ENCODE measurements at regions not wholly inside any gene's neighbourhood (a gene's known extent, or its start where the extent isn't known, plus 50 kb on each side); places are given as distances from the start of the nearest gene placed in this dataset.

DNA sequence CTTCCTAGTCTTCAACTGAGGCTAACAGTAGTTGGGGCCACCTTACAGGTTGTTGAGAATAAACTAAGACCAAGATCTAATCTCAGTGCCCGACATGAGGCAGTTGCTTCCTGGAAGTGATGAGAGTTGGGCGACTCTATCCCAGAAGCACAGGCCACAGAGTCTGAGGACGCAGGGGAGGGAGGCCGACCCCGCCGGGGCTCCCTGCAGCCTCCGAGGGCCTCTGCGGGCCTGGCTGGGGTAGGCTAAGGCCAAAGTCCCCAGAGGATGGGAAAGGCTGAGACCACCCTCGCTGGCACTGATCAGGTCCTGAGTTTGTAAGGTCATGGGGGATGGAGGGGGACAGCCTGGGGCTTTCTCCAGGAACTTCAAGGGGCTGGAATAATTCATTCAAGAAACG is 74.0 kb downstream of the ENGASE start:
- TF ChIP-seq, protein P1, sequence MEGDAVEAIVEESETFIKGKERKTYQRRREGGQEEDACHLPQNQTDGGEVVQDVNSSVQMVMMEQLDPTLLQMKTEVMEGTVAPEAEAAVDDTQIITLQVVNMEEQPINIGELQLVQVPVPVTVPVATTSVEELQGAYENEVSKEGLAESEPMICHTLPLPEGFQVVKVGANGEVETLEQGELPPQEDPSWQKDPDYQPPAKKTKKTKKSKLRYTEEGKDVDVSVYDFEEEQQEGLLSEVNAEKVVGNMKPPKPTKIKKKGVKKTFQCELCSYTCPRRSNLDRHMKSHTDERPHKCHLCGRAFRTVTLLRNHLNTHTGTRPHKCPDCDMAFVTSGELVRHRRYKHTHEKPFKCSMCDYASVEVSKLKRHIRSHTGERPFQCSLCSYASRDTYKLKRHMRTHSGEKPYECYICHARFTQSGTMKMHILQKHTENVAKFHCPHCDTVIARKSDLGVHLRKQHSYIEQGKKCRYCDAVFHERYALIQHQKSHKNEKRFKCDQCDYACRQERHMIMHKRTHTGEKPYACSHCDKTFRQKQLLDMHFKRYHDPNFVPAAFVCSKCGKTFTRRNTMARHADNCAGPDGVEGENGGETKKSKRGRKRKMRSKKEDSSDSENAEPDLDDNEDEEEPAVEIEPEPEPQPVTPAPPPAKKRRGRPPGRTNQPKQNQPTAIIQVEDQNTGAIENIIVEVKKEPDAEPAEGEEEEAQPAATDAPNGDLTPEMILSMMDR (IDR thresholded peaks at IDR 0.05; ENCODE audit: insufficient read depth, low read length, poor library complexity, severe bottlenecking) = no peak
- no peak for TF ChIP-seq EZH2phosphoT487 (conservative IDR thresholded peaks at IDR 0.05; ENCODE audit: low read length)

All from SU-DHL-6 (cell line).